Activated effector memory CD4-positive, alpha-beta T cell treated with anti-CD3 and anti-CD28 coated beads, Interleukin-2, amount 50 U/mL, for 16 hours (primary cell): ENCODE measurements at regions not wholly inside any gene's neighbourhood (a gene's known extent, or its start where the extent isn't known, plus 50 kb on each side); places are given as distances from the start of the nearest gene placed in this dataset.
"Not testable (repeated sequence)": the region's sequence is repeated elsewhere in the genome, so short reads cannot be mapped to it uniquely, and the experiment has no call there.

Source experiments
- DNase-seq: peaks from one replicate; pipeline ENCODE4 v3.0.0-alpha.2; 2020

- DNase-seq: not testable (repeated sequence)
These were observed 106.0 kb downstream of the BUD13 start for GRCh38 chr11:116666673-116667249.

- no peak for DNase-seq
These were observed 107.3 kb downstream of the BUD13 start for GRCh38 chr11:116665523-116665922.

DNA sequence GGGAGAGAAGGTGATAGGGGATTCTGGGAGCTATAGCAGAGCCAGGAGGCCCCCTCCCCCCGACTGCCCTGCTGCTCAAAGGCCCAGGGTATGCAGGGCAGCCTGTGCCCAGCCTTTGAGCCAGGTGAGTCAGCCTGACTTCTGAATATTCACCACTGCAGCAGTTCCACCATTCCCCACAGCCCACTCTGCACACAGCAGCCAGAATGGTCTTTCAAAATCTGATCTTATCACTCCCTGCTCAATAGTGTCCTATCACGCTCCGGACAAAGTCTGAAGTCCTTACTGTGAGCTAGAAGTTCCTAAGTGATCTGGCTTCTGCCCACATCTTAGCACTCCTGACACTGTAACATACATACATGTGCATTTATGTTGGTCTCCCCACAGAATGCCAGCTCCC, 111.7 kb downstream of the BUD13 start:
- DNase-seq: no peak

GRCh38 chr11:116660011-116660410, 112.8 kb downstream of the BUD13 start:
- DNase-seq: no peak

DNA sequence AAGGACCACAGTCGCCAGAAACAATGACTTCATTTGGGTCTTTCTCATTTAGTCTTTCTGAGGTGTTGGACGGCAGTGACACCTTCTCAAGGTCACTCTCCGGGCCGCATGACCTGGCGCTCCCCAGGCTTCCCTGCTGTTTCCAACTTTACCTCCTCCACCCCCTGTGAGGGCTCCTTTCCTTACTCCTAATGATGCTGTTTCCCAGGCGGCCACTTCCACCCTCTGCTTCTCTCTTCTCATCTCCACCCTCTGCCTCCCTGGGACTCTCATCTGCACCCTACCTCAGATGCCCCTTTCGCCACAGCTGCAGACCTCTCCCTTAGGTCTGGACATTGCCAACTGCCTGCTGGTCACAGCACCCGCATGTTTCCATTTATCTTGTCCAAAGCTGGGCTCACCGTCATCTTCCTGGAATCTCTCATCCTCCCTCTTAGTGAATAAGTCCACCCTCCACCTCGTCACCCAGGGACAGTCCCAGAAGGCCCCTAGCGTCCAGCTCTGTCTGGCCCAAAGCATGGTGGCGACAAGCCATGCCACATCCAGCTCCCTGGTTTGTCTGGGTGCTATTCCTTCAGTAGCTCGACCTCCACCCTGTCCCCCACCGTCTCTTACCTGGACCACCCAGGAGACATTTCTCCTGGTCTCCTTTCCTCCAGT, 113.8 kb downstream of the BUD13 start:
- DNase-seq: no peak

- DNase-seq: no peak
These were observed 114.7 kb downstream of the BUD13 start for GRCh38 chr11:116657842-116658825.

- DNase-seq: no peak
These were observed 116.8 kb downstream of the BUD13 start for GRCh38 chr11:116656011-116656410.

- no peak for DNase-seq
These were observed 118.3 kb downstream of the BUD13 start for GRCh38 chr11:116654526-116654925.

DNA sequence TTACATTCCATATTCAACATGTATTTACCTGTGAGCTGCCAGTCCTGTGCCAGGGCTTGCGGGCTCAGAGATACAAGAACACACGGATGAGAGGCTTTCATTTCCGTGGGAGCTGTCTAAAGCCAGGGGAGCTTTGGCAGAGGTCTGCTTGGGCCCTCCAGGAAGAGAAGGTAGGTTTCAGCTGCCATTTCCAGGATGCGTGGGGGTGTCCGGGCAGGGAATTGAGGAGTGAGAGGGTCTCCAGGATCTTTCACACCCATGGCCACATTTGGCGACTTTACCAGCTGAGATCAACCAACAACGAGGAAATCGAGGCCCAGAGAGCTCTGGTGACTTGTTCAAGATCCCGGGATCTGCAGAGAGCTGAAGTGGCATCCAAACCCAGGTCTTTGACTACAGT, 119.6 kb downstream of the BUD13 start:
- DNase-seq: no peak

DNA sequence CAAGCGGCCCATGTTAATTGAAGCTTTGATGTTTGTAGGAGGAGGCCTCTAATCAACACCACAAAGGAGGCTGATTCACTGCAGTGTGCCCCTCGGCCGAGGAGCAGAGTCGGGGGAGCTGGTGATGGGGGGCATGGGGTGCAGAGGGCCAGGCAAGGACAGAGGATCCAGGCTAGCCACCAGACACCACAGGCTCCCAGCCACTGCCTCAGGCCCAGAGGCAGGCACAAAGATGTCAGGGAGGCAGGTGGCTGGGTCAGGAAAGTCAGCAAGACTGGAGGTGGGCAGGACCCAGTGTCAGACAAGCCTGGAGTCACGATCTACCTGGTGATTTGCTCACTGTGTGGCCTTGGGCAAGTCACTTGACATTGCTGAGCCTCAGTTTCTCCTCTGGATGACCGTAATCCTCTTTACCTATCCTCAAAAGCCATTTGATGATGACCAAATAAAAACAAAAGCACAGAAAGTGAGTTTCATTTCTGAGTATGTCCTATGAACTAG, 121.0 kb downstream of the BUD13 start:
- no peak for DNase-seq

- DNase-seq: no peak
These were observed 121.6 kb downstream of the BUD13 start for GRCh38 chr11:116651098-116651736.

- no peak for DNase-seq
These were observed 122.7 kb downstream of the BUD13 start for GRCh38 chr11:116650052-116650451.

DNA sequence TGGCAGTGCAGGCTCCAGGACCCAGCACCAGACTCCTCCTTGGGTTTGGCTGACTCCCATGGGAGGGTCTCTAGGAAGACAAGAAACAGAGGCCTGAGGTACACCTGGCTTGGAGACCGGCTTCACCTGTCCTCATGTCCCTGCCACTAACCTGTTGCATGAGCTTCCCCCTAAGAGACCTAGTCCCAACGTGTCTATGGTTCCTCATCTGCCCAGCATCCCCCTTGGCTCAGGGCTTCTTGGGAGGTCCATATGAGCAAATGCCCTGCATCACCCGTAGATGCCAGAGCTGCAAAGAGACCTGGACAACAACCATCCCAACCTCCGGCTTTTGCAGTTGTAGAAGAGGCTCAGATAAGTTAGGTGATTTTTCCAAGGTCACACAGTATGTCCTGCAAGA, 123.5 kb downstream of the BUD13 start:
- DNase-seq: no peak

DNA sequence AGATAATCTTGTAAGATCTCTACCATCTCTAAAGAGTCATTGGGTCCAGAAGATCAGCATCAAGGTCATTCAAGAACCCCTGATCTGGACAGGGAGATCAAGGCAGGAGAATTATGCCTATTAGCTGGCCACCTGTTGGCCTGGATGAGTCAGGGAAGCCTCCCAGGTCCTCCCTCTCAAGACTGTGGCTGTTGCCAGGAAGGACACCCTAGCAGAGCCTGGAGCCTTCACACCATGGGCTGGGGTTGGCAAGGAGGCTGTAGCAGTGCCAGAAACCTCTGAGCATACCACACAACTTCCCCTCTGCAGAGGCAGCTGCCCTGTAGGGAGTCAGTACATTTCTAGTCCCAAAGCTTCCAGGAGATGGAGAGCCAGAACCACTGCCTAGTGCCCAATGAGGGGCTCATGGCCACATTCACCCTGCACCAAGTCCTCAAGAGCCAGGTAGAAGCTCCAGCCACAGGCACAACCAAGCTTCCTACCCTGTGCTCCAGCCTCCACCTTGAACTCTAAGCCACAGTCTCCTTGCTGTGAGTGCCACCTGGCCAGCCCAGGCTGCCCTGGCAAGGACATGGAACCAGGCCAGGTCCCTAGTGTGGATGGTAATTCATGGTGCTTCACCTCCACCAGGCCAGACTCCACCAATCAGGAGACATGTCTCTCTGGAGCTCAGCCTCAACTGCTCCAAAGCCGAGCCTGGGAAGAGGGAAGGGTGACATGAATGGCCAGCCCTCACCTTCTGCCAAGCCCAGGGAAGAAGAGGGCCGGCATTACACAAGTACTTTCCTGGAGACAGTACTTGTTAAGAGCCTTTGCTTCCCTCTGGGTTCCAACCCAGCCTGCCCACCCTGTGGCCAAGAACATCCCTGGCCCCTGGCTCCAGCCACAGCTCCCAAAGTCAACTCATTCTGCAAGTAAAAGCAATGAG, 124.3 kb downstream of the BUD13 start:
- no peak for DNase-seq

DNA sequence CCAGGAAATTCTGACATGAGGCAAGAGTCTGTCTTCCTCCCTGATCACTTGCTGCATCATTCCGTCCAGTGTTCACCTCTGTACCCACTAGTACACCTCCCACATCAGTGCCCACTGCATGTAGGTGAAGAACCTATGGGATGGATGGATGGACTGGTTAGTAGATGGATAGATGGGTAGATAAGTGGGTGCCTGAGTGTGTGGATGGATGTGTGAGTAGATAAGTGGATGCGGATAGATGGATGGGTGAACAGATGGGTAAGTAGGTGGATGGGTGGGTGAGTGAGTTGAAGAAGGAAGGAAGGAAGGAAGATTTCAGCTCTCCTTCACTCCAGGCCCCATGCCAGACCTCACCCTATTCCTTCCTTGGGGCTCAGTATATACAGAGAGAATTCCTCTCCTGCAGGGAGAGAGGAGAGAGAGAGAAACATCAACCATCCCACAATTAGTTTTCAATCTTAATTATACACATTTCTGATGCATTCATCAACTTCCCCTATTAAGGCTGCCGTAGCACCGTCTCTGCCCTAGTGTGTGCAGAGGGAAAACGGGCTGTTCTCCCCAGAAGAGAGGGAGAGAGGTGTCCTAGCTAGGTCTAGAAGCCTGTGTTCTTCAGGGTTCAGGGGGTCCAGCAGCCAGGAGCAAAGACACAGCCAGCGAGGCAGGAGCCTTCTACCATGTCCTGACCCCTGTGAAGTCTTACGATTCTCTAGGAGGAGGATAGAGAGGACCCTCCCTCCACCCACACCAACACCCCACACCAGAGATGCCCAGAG, 125.3 kb downstream of the BUD13 start:
- DNase-seq: no peak

- no peak for DNase-seq
These were observed 126.6 kb downstream of the BUD13 start for GRCh38 chr11:116646191-116646590.

- no peak for DNase-seq
These were observed 127.9 kb downstream of the BUD13 start for GRCh38 chr11:116644941-116645305.

DNA sequence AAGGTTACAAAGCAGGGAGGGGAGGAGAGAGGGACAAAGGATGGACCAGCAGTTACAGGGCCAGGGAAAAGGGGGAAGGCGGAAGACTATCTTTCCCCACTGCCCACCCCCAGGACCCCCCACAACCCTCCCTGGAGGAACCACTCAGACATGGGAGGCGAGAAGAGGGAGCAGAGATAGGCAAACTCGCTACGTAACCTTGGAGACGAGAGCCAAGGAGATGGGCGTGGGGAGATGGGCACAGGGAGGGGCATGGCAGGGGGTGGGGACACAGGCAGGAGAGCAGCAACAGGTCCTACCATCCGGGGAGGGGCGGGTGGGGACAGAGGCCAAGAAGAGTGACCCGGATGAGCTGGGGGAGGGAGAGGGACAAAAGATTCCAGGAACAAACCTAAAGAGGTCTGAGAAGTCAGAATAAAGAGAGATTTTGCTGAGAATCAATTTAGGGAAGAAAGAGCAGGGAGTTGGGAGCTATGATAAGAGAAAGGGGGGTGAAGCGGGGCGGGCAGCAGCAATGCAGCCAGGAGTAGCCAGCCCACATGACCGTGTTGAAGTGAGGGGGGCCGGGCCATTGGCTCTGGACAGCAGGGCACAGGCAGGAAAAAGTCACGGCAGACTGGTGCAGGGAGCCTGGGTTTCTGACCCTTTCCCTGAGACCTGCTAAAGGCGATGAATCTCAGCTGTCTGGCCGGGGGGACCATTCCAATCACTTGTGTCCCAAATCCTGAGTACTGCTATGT, 128.4 kb downstream of the BUD13 start:
- DNase-seq: no peak

DNA sequence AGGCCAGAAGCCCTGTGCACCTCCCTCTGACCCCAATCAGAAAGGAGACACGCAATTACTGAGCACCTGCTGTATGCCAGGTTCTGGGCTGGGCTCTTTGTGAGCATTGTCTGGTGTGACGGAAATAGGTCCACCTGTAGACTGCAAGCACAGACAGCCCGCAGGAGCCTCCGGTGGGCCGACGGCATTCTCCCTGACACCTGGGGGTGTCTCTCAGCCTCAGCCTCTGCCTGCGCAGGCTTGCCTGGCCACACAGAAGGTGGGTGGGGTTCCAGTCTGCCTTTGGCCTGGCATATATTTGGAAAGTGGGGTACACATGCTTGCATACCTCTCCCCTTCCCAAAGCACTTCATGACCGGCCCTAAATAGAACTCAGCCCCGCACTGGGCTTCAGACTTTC, 129.3 kb downstream of the BUD13 start:
- no peak for DNase-seq

- DNase-seq: no peak
These were observed 129.9 kb downstream of the BUD13 start for GRCh38 chr11:116642902-116643301.
